CMK (cell line): ENCODE measurements at regions not wholly inside any gene's neighbourhood (a gene's known extent, or its start where the extent isn't known, plus 50 kb on each side); places are given as distances from the start of the nearest gene placed in this dataset.

Experiments used
- DNase-seq: peaks from one replicate; pipeline ENCODE4 v3.0.0-alpha.2; 2010; ENCODE audit warnings: low read depth

GRCh38 chr4:110886856-110887255, 264.0 kb upstream of the PITX2 start:
- DNase-seq: no peak

- DNase-seq: no peak
Observed at GRCh38 chr4:110897784-110898183, 274.9 kb upstream of the PITX2 start.

DNA sequence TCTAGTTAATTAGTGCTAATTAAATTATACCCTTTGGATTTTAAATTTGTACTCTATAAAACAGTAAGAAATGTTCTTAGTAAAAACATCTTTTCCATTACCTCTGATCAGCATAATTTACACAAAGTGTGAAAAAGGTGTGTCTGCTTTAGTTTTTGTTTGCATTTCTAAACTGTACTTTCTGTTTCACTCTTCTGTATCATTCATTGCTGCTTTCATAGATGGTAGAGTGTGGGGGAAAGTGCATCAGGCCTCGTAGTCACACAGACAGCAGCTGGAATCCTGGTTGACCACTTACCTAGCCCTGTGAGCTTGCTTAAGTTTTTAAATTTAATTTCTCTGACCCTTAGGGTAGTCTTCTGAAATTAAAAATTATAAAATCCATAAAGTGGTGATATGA, 275.4 kb upstream of the PITX2 start:
- no peak for DNase-seq

- DNase-seq: no peak
Observed at GRCh38 chr4:110900213-110900769, 277.4 kb upstream of the PITX2 start.

DNA sequence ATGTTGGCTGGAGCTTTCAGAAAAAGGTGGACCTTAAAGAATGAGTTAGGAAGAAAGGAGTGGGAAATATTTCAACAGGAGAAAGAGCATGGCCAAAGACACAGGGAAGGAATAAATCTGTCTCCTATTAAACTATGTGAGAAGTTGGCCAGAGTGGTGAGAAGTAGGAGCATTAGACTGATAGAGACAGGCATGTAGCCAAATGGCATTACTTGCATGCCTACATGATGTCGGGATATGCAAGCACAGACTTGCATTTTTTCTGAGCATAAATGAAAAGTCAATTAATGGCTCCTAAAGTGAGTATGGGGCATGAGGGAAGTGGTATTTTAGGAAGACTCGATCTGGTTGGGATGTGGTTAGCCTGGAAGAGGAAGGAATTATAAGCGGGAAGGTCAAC, 279.6 kb upstream of the PITX2 start:
- DNase-seq: no peak

DNA sequence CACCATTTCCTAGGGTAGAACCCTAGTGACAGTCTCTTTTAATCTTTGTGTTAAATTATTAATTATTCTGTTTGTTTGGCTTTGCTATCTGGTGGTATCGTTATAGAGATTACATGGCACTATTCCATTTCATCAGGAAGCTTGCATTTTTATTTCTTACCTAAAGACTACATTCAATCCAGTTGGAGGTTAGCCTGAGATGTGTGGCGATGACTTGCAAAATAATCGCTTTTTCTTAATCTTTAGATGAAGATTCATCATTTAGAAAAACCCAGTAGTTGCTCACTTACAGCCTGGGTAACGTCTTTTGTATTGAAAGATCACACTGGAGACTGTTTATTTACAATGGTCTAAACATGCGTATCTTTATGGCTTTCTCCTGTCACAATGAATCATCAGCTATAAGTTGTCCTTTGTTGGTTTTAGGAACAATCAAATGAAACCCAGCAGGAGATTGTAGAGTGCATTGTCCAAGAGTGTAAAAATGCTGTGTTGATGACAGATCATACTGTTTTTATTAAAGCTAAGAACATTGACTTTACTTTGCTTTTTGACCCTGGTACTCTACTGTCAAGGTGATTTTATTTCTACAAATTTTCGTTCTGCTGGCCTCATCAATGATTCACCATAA, 281.7 kb upstream of the PITX2 start:
- no peak for DNase-seq

- DNase-seq: no peak
Observed at GRCh38 chr4:110905367-110905766, 282.5 kb upstream of the PITX2 start.

GRCh38 chr4:110907801-110908313, 285.0 kb upstream of the PITX2 start:
- DNase-seq: no peak

GRCh38 chr4:110914791-110915190, 291.9 kb upstream of the PITX2 start:
- DNase-seq: no peak

DNA sequence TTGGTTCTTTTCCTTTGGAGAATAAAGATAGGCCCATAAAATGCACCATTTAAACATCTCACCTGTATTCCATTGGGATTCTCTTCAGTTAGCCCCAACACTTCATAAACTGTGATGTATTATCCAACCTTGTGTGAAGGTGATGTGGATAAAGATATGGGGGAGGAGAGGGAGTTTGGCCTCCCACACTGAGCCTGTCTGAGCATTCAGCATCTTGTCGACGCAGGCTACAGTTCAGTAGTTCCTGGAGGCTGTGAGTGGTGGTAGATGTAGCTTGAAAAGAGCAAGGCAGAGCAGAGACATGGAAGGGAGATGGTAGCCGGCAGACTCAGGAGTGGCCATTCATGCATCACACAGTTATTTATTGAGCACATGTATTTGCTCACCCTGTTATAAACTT, 292.4 kb upstream of the PITX2 start:
- DNase-seq: no peak

GRCh38 chr4:110916505-110916904, 293.6 kb upstream of the PITX2 start:
- no peak for DNase-seq

- no peak for DNase-seq
Observed at GRCh38 chr4:110917835-110918234, 295.0 kb upstream of the PITX2 start.

GRCh38 chr4:110920990-110921389, 298.1 kb upstream of the PITX2 start:
- DNase-seq: no peak

DNA sequence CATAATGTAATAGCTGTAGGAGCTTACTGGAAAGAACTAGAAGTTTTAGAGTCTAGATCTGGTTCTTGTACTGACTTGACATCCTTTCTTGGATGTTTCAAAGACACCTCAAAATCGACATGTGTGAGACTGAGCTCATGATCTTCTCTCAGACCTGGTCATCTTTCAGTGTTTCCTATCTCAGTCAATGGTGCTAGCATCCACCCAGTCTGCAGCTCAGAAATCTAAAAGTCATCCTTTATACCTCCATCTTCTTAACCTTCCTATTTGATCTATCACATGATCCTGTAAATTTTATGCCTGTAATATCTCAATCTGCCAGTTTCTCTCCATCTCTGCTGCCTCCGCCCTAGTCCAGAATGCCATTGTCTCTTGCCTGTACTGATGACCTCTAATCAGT, 301.9 kb upstream of the PITX2 start:
- DNase-seq: no peak

DNA sequence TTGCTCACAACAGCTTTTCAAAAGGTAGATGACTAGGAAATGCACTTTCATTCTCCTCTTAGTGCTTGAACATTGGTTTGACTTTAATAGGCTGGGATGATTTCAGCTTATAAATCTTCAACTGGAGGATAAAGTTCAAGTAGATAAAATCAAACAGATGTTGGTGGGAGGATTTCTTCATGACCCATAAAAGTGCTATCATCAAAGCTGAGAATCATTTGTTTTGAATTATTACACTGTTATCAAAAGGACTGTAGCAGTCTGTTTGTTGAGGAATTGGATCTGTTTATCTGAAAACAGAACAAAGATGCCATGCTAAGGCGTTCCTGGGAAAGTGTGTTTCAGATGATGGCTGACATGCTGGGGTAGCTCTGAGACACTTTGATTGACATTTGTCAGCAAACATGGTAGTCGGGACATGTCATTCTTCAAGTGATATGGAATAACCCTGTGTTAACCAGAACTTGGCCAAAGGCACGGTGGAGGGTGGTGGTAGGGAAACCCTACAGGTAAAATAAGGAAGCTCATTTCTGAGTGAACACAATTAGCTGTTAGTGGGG, 304.0 kb upstream of the PITX2 start:
- DNase-seq: no peak

GRCh38 chr4:110933341-110933740, 310.5 kb upstream of the PITX2 start:
- no peak for DNase-seq

DNA sequence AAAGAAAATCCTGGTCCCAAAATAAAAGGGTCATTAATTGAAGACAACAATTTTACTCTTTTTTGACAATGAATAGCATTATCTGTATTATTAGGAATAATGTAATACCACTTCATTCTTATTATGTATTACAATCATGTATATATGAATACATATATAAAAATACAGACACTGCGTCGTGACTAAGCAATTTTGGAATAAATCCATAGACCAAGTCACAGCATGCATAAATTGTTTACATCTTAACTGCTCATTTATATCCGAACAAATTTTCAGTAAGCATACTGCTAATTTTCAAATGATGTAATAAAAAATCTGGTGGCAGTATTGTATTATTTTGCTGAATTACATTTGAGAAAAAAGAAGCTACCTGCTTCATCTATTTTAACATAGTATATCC, 321.6 kb upstream of the PITX2 start:
- DNase-seq: no peak

DNA sequence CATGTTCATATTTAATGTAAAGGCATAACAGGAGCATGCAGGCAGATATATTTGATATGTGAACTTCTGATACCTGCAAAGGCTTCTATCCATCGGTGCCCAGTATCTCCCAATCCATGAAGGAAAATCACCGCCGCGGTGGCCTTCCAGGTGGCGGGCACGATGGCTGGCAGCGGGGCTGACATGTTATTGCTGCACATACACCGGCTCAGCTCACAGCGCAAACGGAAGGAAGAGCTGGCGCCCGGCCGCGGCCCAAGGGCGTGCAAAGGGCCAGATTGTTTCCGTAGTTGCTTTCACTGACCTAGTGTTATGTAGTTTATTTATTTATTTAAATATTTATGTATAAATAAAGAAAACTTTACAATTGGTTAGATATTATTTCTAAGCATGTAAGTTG, 322.7 kb upstream of the PITX2 start:
- DNase-seq: no peak

GRCh38 chr4:110949542-110949941, 326.7 kb upstream of the PITX2 start:
- DNase-seq: no peak

DNA sequence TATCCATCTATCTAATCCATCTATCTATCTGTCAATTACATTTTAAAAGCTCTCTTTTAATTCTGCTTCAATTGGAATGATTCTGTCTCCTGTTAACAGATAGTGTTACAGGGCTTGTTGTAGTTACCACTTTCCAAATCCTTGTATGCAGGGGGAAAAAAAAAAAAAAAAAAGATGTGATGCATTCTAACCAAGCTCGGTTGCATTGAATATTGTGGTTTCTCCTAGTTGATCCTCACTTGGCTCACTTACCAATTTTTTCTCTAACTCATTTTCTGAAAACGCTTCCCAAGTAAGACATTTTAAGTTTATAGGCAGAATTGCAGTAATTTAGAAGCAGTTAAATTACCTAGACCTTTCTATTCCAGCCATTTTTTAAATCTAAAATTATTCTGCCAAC, 327.9 kb upstream of the PITX2 start:
- DNase-seq: no peak

DNA sequence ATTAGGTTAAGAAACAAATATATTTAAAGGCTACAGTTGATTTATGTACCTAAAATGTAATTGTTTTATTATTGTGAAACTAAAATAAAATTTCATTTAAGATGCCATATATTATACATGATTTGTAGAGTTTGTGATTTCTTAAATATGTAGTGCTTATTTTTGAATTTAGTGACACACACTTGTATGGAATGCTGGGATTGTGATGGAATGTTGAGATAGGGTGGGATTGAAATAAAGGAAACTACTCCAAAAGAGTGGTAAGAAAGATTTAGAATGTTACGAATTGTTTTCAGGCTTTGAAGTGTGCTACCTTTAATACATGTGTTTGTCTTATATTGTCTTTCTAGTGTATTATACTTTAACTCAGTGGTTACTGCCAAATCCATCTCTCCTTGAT, 330.3 kb upstream of the PITX2 start:
- DNase-seq: no peak

DNA sequence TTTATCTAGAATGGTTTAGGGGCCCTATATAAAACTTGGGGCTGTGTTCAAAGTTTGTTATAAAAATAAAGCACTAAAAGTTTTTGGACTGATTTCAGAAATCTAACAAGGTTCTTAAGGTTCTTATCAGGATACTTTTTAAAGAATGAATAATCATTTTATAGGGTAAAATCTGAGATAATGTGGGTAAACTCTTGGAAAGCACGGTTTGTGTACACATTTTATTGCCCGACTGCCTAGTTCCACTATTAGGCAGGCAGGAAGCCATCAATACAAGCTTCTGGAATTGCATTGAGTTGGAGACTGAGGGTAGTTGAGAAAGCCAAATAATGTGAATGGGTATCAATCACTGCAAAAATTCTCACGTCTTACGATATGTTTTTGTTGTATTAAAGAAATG, 331.0 kb upstream of the PITX2 start:
- no peak for DNase-seq

DNA sequence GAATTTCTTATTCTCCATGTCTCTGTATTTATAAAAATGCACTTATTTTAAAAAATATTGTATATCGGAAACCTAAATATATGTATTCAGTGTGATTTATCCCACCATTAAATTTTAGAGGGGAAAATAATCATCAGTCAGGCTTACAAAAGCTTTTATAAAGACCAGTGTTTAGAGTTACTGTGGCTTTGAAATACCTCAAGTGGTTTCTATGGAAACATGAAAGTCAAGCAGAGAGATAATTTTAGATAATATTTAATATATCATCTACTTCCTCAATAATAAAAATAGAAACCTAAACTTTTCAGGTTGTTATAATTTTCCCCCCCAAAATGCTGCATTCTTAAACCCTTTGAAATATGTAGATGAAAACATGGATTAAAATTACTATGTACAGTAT, 332.9 kb upstream of the PITX2 start:
- no peak for DNase-seq
